MM.1S (cell line): ENCODE measurements at regions not wholly inside any gene's neighbourhood (a gene's known extent, or its start where the extent isn't known, plus 50 kb on each side); places are given as distances from the start of the nearest gene placed in this dataset.

Experiments
- EZH2 ChIP-seq: fragments of 300-600 bp; sonication (generic); optimal IDR thresholded peaks from 2 replicates; pipeline ENCODE3; 2017; ENCODE audit warnings: low read depth, mild to moderate bottlenecking, antibody characterized with exemption, low read length, mixed read lengths
- EZH2phosphoT487 ChIP-seq: fragments of 300-600 bp; sonication (generic); IDR thresholded peaks from 2 replicates; pipeline ENCODE4 v1.6.1; 2018; ENCODE audit warnings: antibody characterized with exemption, low read length
- TF ChIP-seq, protein P1 (sequence below): fragments of 300-600 bp; sonication (generic); IDR thresholded peaks from 2 replicates; pipeline ENCODE4 v1.5.1; 2016; ENCODE audit warnings: antibody characterized with exemption, low read length, mixed read lengths

DNA sequence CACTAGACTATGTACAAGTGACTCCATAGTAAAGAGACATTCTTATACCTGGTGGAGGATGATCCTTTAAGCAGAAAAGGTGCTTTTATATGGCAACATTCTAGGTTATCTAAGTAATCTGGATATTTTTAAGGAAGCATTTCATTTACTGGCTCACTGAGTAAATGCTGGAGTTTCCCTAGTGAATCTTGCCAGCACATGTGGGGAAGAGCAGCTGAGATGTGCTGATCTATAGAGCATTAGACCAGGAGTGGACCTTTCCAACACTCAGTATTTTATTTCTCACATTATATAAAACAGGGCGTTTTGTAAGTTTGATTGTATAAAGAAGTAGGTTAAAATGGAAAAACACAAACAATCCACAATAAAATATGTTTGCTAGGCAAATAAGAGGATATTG, 478.5 kb downstream of the ATP23 start:
- TF ChIP-seq EZH2phosphoT487 (no peak), EZH2 (no peak)
- TF ChIP-seq, protein P1, sequence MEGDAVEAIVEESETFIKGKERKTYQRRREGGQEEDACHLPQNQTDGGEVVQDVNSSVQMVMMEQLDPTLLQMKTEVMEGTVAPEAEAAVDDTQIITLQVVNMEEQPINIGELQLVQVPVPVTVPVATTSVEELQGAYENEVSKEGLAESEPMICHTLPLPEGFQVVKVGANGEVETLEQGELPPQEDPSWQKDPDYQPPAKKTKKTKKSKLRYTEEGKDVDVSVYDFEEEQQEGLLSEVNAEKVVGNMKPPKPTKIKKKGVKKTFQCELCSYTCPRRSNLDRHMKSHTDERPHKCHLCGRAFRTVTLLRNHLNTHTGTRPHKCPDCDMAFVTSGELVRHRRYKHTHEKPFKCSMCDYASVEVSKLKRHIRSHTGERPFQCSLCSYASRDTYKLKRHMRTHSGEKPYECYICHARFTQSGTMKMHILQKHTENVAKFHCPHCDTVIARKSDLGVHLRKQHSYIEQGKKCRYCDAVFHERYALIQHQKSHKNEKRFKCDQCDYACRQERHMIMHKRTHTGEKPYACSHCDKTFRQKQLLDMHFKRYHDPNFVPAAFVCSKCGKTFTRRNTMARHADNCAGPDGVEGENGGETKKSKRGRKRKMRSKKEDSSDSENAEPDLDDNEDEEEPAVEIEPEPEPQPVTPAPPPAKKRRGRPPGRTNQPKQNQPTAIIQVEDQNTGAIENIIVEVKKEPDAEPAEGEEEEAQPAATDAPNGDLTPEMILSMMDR = no peak
